H9 (cell line): ENCODE measurements at regions not wholly inside any gene's neighbourhood (a gene's known extent, or its start where the extent isn't known, plus 50 kb on each side); places are given as distances from the start of the nearest gene placed in this dataset.

Experiments
- DNase-seq: peaks from one replicate; pipeline ENCODE4 v3.0.0-alpha.2; 2017
- H2AFZ ChIP-seq: one replicate; pipeline ENCODE4 v1.6.1; 2013; ENCODE audit warnings: mild to moderate bottlenecking, low read length, control low read depth, moderate library complexity
- H2AK5ac ChIP-seq: 2 replicates; pipeline ENCODE4 v1.6.1; 2013; ENCODE audit warnings: low read length, control low read depth, mixed read lengths; ENCODE audit not compliant: insufficient read length
- H2BK120ac ChIP-seq: one replicate; pipeline ENCODE4 v1.6.1; 2013; ENCODE audit warnings: low read depth, mild to moderate bottlenecking, low read length, control low read depth, inconsistent platforms; ENCODE audit not compliant: poor library complexity, severe bottlenecking
- H2BK12ac ChIP-seq: 2 replicates; pipeline ENCODE4 v1.6.1; 2013; ENCODE audit warnings: low read length, control low read depth, mixed read lengths, low read depth; ENCODE audit not compliant: insufficient read length
- H2BK15ac ChIP-seq: 2 replicates; pipeline ENCODE4 v1.6.1; 2013; ENCODE audit warnings: low read depth, low read length, control low read depth
- H2BK20ac ChIP-seq: one replicate; pipeline ENCODE4 v1.6.1; 2013; ENCODE audit warnings: low read depth, mild to moderate bottlenecking, low read length, control low read depth, inconsistent platforms; ENCODE audit not compliant: poor library complexity, severe bottlenecking
- H2BK5ac ChIP-seq: 2 replicates; pipeline ENCODE4 v1.6.1; 2013; ENCODE audit warnings: low read length, control low read depth, mixed read lengths; ENCODE audit not compliant: insufficient read length
- H3K14ac ChIP-seq: 2 replicates; pipeline ENCODE4 v1.6.1; 2013; ENCODE audit warnings: low read length, control low read depth; ENCODE audit not compliant: insufficient read depth
- H3K18ac ChIP-seq: 2 replicates; pipeline ENCODE4 v1.6.1; 2013; ENCODE audit warnings: low read depth, mild to moderate bottlenecking, mixed read lengths, low read length, control low read depth; ENCODE audit not compliant: insufficient read length
- H3K23ac ChIP-seq: 2 replicates; pipeline ENCODE4 v1.6.1; 2013; ENCODE audit warnings: low read length, control low read depth, mixed read lengths, low read depth; ENCODE audit not compliant: insufficient read length
- H3K23me2 ChIP-seq: 2 replicates; pipeline ENCODE4 v1.6.1; 2013; ENCODE audit warnings: low read depth, mild to moderate bottlenecking, mixed read lengths, low read length, control low read depth; ENCODE audit not compliant: insufficient read length, poor library complexity, severe bottlenecking
- H3K27ac ChIP-seq: 2 replicates; pipeline ENCODE4 v1.5.1; 2013; ENCODE audit warnings: low read length, control low read depth, mixed read lengths, low read depth; ENCODE audit not compliant: insufficient read length
- H3K27me3 ChIP-seq: 2 replicates; pipeline ENCODE4 v1.6.1; 2013; ENCODE audit warnings: low read length, control low read depth, inconsistent platforms; ENCODE audit not compliant: insufficient read depth
- H3K4ac ChIP-seq: 2 replicates; pipeline ENCODE4 v1.6.1; 2013; ENCODE audit warnings: low read depth, mild to moderate bottlenecking, control low read depth, inconsistent platforms, low read length, moderate library complexity
- H3K4me1 ChIP-seq: 2 replicates; pipeline ENCODE4 v1.6.1; 2013; ENCODE audit warnings: low read length, control low read depth, inconsistent platforms; ENCODE audit not compliant: insufficient read depth
- H3K4me2 ChIP-seq: 2 replicates; pipeline ENCODE4 v1.6.1; 2013; ENCODE audit warnings: low read length, control low read depth, mixed read lengths; ENCODE audit not compliant: insufficient read length, insufficient read depth
- H3K56ac ChIP-seq: 2 replicates; pipeline ENCODE4 v1.6.1; 2013; ENCODE audit warnings: low read depth, mild to moderate bottlenecking, mixed read lengths, low read length, control low read depth; ENCODE audit not compliant: insufficient read length
- H3K79me1 ChIP-seq: 2 replicates; pipeline ENCODE4 v1.6.1; 2013; ENCODE audit warnings: low read depth, mild to moderate bottlenecking, moderate library complexity, low read length, control low read depth, inconsistent platforms; ENCODE audit not compliant: insufficient read depth, poor library complexity, severe bottlenecking
- H3K79me2 ChIP-seq: 2 replicates; pipeline ENCODE4 v1.6.1; 2013; ENCODE audit warnings: low read length, control low read depth, inconsistent platforms; ENCODE audit not compliant: insufficient read depth
- H3K9ac ChIP-seq: 2 replicates; pipeline ENCODE4 v1.6.1; 2013; ENCODE audit warnings: low read length, control low read depth, mixed read lengths; ENCODE audit not compliant: insufficient read length; ENCODE audit errors: extremely low read depth
- H3K9me3 ChIP-seq: one replicate; pipeline ENCODE4 v1.6.1; 2013; ENCODE audit warnings: low read depth, low read length, inconsistent platforms; ENCODE audit not compliant: control insufficient read depth
- H3T11ph ChIP-seq: one replicate; pipeline ENCODE4 v1.6.1; 2013; ENCODE audit warnings: mild to moderate bottlenecking, low read length, control low read depth, inconsistent platforms
- H4K20me1 ChIP-seq: one replicate; pipeline ENCODE4 v1.6.1; 2013; ENCODE audit not compliant: control insufficient read depth, insufficient read length, insufficient read depth
- H4K5ac ChIP-seq: 2 replicates; pipeline ENCODE4 v1.6.1; 2013; ENCODE audit warnings: low read depth, mild to moderate bottlenecking, mixed read lengths, low read length, control low read depth; ENCODE audit not compliant: insufficient read length
- H4K8ac ChIP-seq: replicated peaks from 2 replicates; pipeline ENCODE4 v1.6.1; 2013; ENCODE audit warnings: low read length, control low read depth, mixed read lengths, low read depth; ENCODE audit not compliant: insufficient read length
- H4K91ac ChIP-seq: 2 replicates; pipeline ENCODE4 v1.6.1; 2013; ENCODE audit warnings: low read depth, mild to moderate bottlenecking, moderate library complexity, mixed read lengths, low read length, control low read depth; ENCODE audit not compliant: insufficient read length
- H3K27ac Mint-ChIP-seq, 3 experiments: 2 replicates in 2 of 3; 3 replicates in 1 of 3; pipeline ENCODE4 v1.8.0; 2020 to 2021; ENCODE audit warnings: mixed read lengths in 3 of 3, mild to moderate bottlenecking in 1 of 3, moderate library complexity in 1 of 3
- H3K27me3 Mint-ChIP-seq: 2 replicates; pipeline ENCODE4 v1.8.0; 2021; ENCODE audit warnings: low read depth, mild to moderate bottlenecking, moderate library complexity, mixed read lengths
- H3K36me3 Mint-ChIP-seq, 3 experiments: 2 replicates in 2 of 3; 3 replicates in 1 of 3; pipeline ENCODE4 v1.8.0; 2020 to 2021; ENCODE audit warnings: low read depth in 3 of 3, mixed read lengths in 3 of 3; ENCODE audit not compliant: insufficient read depth in 1 of 3
- H3K4me1 Mint-ChIP-seq, 2 experiments: 2 replicates each; pipeline ENCODE4 v1.8.0; 2020; ENCODE audit warnings: mixed read lengths in 2 of 2
- H3K4me3 Mint-ChIP-seq, 2 experiments: 2 replicates in 1 of 2; 3 replicates in 1 of 2; pipeline ENCODE4 v1.8.0; 2020 to 2021; ENCODE audit warnings: mild to moderate bottlenecking in 2 of 2, mixed read lengths in 2 of 2, moderate library complexity in 1 of 2
- H3K9me3 Mint-ChIP-seq, 2 experiments: 2 replicates in 1 of 2; 3 replicates in 1 of 2; pipeline ENCODE4 v1.8.0; 2020; ENCODE audit warnings: mild to moderate bottlenecking in 2 of 2, mixed read lengths in 2 of 2, moderate library complexity in 1 of 2
- CTCF ChIP-seq: fragments of 200-600 bp; sonication (generic); conservative IDR thresholded peaks from 3 replicates; pipeline ENCODE4 v1.8.0; 2021; ENCODE audit warnings: antibody characterized with exemption, mild to moderate bottlenecking
- WGBS: extraction: QIAGEN DNeasy Blood & Tissue Kit; methylation state at CpG from one replicate; pipeline ENCODE4 v1.1.7; 2013; ENCODE audit warnings: missing lambda C conversion rate, low lambda C conversion rate, mixed read lengths; ENCODE audit not compliant: insufficient read length; ENCODE audit errors: extremely low coverage; 5-methylcytosine and 5-hydroxymethylcytosine counted together

- Histone ChIP-seq H3K9me3 (no peaks in the 10 kb centered on the region), H4K91ac (no peak overlapping the region), H3K27me3 (no peaks in the 10 kb centered on the region), H2BK12ac (no peak overlapping the region), H4K8ac (no peak overlapping the region), H3K79me2 (no peaks in the 10 kb centered on the region), H3K14ac (no peak overlapping the region), H4K20me1 (no peaks in the 10 kb centered on the region), H3K23ac (no peak overlapping the region), H3K27ac (no peak overlapping the region), H2BK5ac (no peak overlapping the region), H3T11ph (no peak overlapping the region), H4K5ac (no peak overlapping the region), H2AK5ac (no peak overlapping the region), H3K56ac (no peak overlapping the region), H3K4ac (no peak overlapping the region), H2BK20ac (no peak overlapping the region), H3K4me2 (no peak overlapping the region), H2AFZ (no peak overlapping the region), H2BK15ac (no peak overlapping the region), H3K23me2 (no peaks in the 10 kb centered on the region), H3K9ac (no peak overlapping the region), H3K4me1 (no peaks in the 10 kb centered on the region), H3K79me1 (no peaks in the 10 kb centered on the region), H2BK120ac (no peak overlapping the region), H3K18ac (no peak overlapping the region)
- Mint-ChIP-seq H3K36me3 (no peaks in the 10 kb centered on the region), H3K4me1 (peaks cover 3 to 4% of the 10 kb centered on the region in 2 experiments; a peak in 2 of 4 replicates), H3K4me3 (no peak overlapping the region), H3K9me3 (peaks cover 13 to 29% of the 10 kb centered on the region in 2 experiments; a peak in 4 of 5 replicates), H3K27ac (no peak overlapping the region), H3K27me3 (peaks cover 27% of the 10 kb centered on the region)
- WGBS, result no CpG with 5 or more reads among the region's 16 CpGs
- no peak for TF ChIP-seq CTCF
- no peak for DNase-seq
Measured at GRCh38 chr20:60200305-60200918, 242.2 kb downstream of the CDH26 start.
